HG02763 (cell line): ENCODE measurements at regions not wholly inside any gene's neighbourhood (a gene's known extent, or its start where the extent isn't known, plus 50 kb on each side); places are given as distances from the start of the nearest gene placed in this dataset.

Experiments used
- ATAC-seq: cut with Tn5 transposase; IDR thresholded peaks from one replicate; pipeline ENCODE4 v1.9.1; 2021; ENCODE audit warnings: mild to moderate bottlenecking, moderate library complexity; ENCODE audit not compliant: unreplicated experiment

DNA sequence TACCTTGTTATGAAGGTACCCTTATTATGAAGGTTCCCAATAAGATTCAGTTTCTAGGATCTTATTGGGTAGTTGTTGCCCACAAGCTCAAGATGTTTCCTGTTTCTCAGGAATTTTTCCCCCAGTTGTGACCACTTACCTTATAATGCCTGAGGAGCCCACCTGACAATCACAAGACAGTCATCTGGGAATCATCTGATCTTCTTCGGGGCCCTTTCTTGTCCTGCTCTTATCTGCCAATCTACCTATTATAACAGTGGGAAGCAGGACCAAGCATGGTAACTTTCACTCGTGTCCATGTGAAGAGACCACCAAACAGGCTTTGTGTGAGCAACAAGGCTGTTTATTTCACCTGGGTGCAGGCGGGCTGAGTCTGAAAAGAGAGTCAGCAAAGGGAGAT, 825.5 kb downstream of the BCL11B start:
- no peak for ATAC-seq

DNA sequence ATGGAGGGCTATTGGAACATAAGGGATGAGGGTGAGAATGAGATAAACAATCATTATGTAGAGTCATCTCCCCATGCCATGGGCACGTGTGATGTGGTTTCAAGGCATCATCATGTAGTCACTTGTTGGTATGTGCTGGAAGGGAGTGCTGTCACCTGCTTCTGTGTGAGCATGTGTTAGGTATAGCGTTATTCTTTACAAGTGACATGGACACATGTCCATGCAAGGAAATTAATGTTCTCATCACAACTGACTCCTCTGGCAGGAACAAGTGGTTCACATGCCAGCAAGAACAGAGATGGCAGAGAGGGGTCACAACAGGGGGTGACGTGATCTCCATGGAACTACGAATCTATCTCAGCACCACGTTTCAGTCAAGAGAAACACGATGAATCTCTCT, 815.8 kb downstream of the BCL11B start:
- no peak for ATAC-seq

DNA sequence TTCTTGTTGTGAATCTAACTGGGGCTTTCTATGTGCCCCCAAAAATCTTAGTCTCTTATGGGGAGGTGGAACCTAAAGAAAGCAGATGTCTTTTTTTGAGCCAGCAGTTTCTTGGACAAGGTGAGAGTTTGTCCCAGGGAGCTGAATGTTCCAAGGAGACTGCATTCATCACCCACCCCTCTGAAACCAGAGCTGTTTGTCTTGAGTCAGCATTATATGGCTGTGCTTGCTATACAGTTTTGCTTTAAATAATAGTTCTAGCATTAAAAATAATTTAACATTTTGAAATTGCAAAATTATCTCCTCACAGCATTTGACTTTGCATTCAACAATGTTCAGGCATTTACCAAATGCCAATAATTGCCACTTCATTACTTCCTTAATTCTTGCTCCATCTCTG, 813.3 kb downstream of the BCL11B start:
- ATAC-seq = no peak

DNA sequence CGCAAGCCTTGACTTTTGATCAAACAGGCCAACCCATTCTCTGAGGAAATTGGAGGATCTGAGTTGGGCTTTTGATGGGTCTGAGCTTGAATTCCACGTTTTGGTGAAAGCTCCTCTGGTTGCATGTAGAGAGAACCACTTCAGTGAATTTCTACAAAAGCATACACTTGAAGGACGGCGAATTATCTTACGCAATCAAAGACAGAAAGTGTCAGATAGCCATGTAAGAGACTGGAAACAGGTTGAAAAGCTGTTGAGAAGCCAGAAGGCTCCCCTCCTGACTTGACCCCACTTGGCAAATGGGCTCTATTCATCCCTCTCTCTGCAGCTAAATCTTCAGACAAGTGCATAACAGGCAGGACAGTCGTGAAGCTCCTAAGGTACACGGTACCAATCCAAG, 809.1 kb downstream of the BCL11B start:
- ATAC-seq = no peak

DNA sequence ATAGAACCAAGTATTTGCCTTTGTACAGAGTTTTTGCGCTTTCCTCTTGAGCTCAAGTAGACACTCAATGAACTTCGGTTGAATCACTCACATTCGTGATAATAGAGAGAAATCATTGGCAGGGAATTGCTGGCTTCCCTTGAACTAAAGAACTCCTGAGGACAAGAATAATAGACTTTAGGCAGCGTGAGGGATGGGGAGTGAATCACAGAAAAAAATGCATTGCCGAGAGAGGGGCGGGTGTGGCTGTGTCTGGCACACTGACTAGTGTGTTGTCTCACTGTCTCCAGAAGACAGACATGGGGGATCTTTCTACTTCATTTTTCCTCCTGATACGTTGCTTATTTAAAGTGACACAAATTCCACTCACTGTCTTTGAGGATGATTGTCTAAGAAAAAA, 805.2 kb downstream of the BCL11B start:
- no peak for ATAC-seq

DNA sequence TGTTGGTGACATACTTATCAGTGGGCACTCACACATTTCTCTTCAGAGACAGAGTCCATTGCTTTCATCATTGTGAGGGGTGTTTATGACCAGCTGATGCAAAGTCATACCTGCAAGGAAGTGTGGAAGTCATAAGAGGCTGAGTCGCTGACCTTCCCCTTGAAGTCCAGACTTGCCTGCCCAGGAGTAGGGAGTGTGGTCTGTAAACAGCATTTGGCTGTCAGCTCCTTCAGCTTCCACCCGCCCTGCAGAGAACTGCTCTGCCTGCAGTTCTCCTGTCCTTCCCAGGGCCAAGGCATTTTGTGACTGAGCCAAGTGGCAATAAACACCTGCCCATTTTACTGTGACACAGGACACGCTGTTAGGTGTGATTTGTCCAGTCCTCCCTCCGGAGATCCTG, 801.3 kb downstream of the BCL11B start:
- ATAC-seq = no peak

DNA sequence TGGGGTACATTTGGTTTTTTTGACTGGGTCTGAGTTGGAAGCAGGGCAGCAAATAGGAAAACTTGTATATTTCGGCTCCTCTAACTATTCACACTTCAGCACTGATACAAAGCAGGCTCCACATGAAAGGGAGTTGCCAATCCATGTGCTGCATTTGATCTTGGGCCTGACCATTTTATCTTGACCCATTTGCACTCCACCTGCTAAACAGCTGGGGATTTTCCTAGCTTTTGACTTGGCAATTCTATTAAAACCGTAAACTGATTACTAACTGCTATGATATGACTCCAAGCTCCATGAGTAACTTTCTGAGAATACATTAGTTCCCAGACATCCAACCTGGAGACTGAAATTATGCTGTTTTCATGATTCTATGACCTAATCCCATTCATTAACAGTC, 797.1 kb downstream of the BCL11B start:
- ATAC-seq = no peak

DNA sequence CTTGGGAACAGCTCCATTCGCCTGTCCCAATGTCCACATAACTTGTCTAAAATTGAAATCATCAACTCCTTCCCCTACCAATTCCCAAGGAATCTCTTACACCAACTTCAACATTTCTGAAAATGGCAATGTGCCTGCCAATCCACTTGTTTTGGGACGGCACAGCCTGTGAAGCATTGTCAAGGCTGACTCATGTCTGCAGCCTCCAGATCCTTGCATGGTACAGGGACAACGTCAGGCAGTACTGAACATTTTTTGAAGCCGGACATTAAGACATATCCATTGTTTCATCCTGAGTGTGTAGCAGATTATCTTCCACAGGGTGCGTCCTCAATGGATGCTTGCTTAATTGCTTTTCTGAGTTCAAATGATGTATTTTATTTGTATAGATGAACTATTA, 794.1 kb downstream of the BCL11B start:
- ATAC-seq = no peak

DNA sequence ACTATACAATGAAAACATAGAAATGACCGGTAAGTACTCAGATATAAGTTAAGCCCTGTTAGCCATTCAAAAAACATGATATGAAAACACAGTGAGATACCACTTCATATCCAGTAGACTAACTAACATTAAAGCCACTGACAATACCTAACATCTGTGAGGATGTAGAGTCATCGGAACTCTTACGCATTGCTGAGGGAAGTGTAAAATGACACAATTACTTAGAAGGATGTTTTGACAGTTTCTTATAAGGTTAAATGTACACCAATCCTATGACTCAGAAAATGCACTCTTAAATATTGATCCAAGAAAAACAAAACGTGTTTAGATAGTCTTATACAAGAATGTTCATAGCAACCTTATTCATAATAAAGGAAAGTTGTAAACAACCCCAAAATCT, 782.9 kb downstream of the BCL11B start:
- no peak for ATAC-seq

DNA sequence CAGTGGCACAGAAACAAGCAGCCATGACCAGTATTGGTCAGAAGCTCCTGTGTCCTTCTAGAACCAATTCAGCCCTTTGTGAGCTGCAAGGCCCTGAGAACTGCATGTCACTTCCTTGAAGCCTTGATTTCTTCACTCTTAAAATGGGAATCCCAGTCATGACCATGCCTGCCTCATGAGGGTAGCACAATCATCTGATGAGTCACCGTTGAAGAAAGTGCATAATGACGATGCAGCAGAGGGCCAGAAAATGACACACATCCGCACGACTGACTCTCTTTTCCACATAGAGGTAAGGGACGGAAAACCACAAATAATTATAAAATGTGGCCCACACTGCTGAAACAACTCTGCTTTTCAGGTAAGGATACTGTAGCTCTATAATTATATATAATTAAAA, 777.4 kb downstream of the BCL11B start:
- no peak for ATAC-seq

DNA sequence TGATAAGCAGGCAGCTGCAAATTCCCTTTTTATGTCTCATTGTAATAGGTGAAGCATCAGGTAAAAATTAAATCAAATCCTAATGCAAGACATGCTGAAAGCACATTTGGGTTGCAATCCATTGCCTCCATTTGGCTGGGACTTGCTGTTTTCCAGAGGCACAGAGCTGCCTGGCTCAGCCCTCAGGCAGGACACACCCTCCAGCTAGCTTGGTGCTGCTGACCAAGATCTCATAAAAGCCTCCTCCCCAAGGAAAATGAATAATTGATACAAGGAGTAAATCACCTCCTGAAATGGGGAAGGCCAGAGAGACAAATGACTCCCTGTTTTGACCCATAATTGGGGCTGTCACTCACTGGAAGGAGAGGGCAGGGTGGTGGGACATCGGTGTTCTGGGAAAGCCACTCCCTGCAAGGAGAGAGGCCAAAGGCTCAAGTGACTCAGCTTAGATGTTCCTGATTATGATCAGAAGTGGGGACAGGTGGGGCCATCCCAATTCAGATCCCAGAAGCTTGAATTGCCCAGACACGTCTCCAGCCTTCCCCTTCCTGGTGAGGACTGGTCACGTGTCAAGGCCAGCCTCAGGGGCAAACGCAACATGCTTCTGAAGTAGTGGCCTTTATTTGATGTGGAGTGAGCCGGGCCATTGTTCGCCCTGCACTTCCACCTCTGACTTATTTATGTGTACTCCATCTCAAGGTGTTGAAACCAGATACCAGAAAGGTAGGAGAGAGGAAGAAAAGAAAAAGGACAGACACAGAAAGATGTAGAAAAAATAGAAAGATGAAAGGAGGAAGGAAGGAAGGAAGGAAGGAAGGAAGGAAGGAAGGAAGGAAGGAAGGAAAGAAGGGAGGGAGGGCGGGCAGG, 773.7 kb downstream of the BCL11B start:
- ATAC-seq = no peak

DNA sequence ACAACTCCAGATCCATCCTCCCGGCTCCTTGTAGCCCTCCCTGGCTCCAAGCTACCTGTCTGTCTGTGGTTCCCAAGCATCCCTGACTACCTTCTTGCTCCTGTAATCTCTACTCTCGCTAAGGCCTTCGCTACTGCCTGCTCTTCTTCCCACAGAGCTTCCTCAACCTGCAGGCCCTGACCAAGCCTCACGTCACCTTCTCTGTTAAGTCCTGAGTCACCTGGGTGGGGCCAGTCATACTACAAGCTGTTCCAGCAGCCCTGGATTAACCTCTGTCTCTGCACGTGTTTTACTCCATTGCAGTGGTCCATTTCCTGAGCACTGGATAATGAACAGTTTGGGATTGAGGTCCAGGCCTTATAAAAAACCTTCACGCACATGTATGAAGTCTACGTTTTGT, 770.7 kb downstream of the BCL11B start:
- ATAC-seq = no peak

DNA sequence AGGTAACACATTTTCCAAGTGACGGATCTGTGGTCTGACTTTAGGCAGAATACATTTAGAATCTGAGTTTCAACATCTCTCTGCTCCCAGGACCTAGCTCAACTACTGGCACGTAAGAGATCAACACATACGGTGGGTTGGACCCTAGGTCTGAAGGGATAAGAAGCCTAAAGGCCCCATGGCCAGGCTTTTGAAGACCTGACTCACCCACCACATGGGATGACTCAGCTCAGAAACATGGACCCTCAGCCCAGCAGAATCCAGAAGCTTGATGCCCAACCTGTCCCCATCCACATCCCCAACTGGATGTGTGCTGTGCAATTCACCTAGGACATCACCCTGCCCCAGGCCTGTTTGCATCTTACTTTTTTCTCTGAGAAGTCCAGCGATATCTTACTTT, 770.2 kb downstream of the BCL11B start:
- no peak for ATAC-seq

DNA sequence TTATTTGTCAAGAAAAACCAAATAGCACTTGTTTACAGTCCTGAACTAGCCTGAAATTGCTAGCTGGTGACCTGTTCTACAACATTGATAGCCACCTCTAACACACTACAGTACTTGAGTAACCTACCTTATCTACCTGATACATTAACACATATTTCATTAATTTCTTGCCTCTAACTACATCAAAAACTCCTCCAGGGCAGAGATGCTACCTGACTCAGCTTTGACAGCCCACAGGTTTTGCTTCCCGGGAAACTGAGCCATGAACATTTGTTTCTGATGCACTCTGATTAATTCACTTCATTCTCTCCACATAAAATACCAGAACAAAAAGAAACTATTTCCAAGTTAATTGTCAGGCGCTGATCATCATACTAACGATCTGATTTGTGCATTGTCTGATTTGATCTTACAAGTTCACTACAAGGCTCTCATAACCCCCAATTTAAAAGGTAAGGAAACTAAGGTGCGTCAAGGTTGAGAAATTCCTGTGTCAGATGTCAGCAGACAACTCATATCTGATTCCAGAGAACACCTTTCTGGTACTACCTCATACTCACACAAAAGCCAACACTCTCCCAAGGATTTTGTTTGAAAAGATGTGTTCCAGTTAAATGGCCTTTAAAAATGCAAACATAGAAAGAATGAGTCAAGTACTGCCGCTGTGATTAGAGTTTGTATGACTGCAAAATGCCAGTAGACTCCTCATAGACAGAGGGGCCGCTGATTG, 768.7 kb downstream of the BCL11B start:
- no peak for ATAC-seq

DNA sequence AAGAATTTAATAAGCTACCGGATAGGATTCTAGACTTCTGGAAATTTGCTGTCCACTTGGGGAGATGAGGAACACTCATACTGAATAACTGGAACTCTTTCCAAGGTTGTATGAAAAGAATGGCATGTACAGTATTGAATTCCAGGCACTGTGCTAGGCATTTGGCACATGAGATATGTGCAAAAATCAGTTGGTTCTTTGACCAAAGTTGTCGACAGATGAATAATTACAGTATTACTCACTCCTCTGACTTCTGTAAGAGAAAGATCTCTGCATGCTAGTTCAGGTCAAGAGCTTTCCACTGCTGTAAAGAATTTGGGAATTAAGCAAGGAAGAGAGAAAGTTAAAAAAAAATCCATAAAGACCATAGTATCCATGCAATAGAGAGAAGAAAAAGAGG, 764.7 kb downstream of the BCL11B start:
- no peak for ATAC-seq

DNA sequence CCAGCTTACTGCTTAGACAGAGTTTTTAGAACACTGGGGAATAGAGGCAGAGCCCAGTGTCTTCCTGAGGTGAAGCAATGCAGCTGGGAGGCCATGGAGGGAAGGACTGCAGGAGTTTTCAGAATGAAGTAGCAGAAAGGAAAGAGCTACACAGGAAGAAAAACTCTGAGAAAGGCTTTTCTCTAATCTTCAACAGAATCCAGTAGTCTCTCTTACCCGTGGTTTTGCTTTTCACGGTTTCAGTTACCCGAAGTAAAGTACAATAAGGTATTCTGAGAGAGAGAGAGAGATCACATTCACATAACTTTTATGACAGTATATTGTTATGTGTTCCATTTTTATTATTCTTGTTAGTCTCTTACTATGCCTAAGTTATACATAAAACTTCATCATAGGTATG, 761.6 kb downstream of the BCL11B start:
- ATAC-seq = no peak

DNA sequence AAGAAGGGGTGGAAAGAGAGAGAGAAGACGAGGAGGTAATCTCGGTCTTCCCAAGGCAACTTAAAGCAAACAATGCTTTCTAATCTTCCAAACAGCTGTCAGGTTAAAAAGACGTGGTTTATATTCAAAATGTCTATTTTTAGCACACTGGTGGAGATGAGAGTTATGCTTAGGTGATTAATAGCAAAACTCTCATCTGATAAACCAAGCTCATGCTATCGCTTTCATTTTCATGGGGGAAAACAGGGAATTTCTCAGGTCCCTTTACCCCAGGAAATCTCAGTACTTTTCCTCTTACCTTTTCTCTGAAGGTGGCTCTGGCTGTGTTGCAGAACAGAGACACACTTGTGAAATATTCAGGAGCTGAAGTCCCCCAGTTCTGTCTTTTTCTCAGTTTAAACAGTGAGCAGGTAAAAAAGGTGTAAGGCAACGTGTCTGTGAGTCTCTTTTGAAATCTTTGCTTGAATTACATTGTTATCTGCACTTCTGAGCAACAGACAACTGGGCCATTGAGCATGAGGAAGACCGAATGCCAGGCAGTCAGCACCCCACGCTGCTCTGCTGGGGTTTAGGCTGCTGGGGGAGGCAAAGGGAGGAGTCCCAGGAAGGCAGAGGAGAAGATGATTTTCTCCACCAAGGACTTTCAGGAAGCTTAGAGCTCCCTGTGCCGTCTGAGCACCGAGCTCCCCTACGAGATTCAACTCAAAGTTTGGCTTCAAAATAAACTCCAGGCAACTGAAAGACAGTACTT, 759.3 kb downstream of the BCL11B start:
- ATAC-seq = no peak

DNA sequence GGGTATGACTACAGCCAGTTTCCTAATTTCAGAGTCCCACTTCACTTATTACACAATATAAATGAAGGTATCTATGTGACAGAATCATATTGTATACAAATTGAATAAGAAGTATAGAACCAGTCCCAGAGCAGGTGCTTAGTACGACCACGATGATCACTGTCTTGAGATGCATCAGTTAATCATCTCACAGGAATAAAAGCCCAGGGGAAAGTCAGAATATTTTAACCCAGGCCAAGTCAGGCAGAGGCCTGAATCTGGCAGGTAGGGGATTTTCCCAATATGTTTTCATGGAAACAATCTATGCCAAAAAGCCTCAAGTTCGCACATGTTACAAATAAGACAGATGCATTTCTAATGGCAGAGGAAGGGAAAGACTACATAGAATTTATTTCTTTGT, 758.4 kb downstream of the BCL11B start:
- ATAC-seq = no peak

DNA sequence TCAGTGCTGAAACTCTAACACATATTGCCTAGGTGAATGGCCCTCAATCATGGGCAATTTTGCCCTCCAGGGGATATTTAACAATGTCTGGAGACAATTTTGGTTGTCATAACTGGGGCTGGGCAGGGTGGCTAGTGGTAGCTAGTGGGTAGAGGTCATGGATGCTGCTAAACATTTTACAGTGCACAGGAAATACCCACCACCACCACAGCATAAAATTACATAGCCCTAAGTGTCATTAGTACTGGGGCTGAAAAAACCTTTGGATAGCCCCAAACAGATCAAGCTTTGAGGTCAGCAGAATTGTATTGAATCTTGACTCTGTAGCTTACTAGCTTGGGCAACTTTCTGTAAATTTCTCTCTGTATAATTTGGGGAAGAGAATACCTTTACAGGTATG, 758.0 kb downstream of the BCL11B start:
- ATAC-seq = no peak

DNA sequence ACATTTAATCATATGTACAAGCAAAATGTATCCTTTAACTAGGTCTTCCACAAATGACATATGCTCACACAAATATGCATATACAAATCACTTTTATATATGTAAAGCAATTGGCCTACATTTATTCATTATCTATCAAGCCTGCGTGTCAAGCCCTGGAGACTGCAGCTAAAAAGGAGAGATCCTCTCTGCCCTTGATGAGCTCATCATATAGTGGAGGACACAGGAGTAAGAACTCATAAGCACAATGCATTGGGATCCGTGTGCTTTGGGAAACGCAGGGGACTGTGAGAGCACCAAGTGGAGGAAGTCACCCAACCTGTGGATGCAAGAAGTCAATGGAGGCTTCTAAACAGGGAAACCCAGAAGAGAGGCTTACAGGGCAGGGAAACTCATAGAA, 735.7 kb downstream of the BCL11B start:
- ATAC-seq = no peak

DNA sequence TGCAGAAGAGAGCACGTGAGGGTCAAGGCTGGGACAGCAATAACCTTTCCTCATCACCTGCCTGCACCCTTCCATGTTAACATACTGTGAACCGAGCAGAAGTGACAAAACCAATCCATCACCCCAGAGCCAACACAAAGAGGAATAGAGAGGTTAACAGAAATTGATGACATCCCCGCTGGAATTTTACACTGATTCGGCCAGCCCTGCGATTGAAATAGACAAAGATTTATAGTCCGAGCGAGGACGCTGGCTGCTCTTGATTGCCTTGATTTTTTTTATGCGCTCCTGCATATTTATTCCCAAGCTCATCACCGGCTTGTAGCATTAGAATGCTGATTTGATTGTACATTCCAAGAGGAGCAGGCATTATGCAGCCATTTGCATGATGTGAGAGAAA, 729.7 kb downstream of the BCL11B start:
- no peak for ATAC-seq

DNA sequence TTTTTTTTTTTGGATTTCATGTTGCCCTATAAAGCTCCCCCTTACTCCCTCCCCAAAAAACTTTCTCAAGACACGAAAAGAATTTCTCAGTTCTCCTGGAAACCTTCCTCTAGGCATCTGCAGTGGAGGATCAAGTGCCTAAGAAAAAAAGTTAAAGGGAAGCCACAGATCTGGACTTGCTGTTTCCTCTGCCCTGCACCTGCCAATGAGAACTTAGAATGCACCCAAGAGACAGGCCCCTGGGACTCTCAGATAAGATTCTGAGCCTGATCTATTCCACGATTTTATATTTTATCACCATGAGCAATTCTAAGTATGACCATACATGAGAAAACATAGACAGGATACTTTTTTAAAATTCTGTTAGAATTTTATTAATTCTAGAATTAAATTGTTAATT, 728.9 kb downstream of the BCL11B start:
- ATAC-seq = no peak
